Right lobe of liver (tissue), 4 donors: ENCODE measurements at regions not wholly inside any gene's neighbourhood (a gene's known extent, or its start where the extent isn't known, plus 50 kb on each side); places are given as distances from the start of the nearest gene placed in this dataset.

ENCODE experiments used
- POLR2A ChIP-seq: fragments of 450-650 bp; IDR thresholded peaks from one replicate; pipeline ENCODE4 v1.6.1; 2017; ENCODE audit warnings: antibody characterized with exemption, mild to moderate bottlenecking
- TF ChIP-seq, protein P1 (sequence below), 4 donors: fragments of 200-600 bp in 3 of 4; fragments of 450-650 bp in 1 of 4; IDR thresholded peaks; one replicate each; pipeline versions ENCODE4 v1.5.1 to v1.8.0; 2016 to 2022; ENCODE audit warnings: antibody characterized with exemption in 4 of 4, mild to moderate bottlenecking in 2 of 4
- donor health status: DM: no; HTN: no; CAD: no.
- donor health status: DM: no; HTN: no; CAD: no.
- donor health status: DM: no; HTN: yes; CAD: no.

DNA sequence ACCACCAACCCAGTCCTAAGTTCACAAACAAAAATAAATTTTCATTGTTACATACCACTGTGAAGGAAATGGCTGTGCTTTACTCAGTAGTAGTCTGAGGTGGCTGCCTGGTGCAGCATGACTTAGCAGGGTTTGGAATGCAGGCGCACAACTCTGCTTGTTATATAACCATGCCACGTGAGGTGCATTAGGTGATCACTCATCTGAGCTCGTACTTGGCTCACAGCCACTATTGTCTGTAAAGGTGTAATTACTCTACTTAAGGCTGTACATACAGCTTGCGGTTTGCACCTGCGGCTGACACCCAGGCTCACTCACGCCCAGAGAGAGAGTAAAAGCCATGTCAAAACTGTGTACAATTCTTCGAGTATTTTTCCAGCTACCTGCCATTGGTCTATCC, 599.4 kb downstream of the LTN1 start:
- TF ChIP-seq, protein P1, sequence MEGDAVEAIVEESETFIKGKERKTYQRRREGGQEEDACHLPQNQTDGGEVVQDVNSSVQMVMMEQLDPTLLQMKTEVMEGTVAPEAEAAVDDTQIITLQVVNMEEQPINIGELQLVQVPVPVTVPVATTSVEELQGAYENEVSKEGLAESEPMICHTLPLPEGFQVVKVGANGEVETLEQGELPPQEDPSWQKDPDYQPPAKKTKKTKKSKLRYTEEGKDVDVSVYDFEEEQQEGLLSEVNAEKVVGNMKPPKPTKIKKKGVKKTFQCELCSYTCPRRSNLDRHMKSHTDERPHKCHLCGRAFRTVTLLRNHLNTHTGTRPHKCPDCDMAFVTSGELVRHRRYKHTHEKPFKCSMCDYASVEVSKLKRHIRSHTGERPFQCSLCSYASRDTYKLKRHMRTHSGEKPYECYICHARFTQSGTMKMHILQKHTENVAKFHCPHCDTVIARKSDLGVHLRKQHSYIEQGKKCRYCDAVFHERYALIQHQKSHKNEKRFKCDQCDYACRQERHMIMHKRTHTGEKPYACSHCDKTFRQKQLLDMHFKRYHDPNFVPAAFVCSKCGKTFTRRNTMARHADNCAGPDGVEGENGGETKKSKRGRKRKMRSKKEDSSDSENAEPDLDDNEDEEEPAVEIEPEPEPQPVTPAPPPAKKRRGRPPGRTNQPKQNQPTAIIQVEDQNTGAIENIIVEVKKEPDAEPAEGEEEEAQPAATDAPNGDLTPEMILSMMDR (IDR thresholded peaks at IDR 0.05) = no peak
- TF ChIP-seq POLR2A = no peak
